ENCODE measurements at regions not wholly inside any gene's neighbourhood (a gene's known extent, or its start where the extent isn't known, plus 50 kb on each side); places are given as distances from the start of the nearest gene placed in this dataset.

DNA sequence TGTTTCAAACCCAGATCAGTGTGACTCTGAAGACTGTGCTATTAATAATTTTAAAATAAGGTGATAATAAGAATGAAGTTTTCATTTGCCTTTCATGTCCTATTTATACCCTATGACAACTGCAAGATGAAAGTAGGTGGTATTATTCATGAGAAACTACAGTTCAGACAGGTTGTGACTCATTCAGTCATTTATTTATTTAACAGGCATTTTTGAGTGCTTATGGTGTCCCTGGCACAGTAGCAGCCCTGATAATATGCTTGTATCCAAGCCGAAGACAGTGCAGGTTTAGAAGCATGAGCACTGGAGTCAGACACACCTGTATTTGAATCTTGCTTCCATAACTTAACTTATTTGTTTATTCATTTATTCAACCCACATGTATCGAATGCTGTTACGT lies 87.1 kb downstream of the FZD1 start:
- Histone ChIP-seq H3K9me2 (ENCODE audit: low read depth, low read length) (no peaks in the 10 kb centered on the region), H3K4me2 (ENCODE audit: low read length) (no peak overlapping the region), H4K20me1 (ENCODE audit: insufficient read depth, low read length) (no peaks in the 10 kb centered on the region), H3K9ac (ENCODE audit: low read length) (no peak overlapping the region), H3K27me3 (ENCODE audit: insufficient read depth, low read length) (no peaks in the 10 kb centered on the region), H3K27ac (ENCODE audit: low read depth, low read length, poor library complexity, severe bottlenecking) (no peak overlapping the region), H3K9me3 (ENCODE audit: low read length) (no peaks in the 10 kb centered on the region), H3K36me3 (ENCODE audit: insufficient read depth, low read length) (no peaks in the 10 kb centered on the region), H3K79me2 (ENCODE audit: insufficient read depth, low read length) (no peaks in the 10 kb centered on the region), H3F3A (ENCODE audit: insufficient read depth, low read length) (no peaks in the 10 kb centered on the region), H3K4me1 (ENCODE audit: insufficient read depth, low read length, severe bottlenecking) (peaks cover 53% of the 10 kb centered on the region), H3K4me3 (ENCODE audit: low read depth, low read length, poor library complexity, severe bottlenecking) (no peak overlapping the region), H2AFZ (ENCODE audit: low read length) (no peak overlapping the region)
- no peak for TF ChIP-seq EZH2 (IDR thresholded peaks at IDR 0.05; ENCODE audit: borderline replicate concordance, low read length)
- TF ChIP-seq, protein P1, sequence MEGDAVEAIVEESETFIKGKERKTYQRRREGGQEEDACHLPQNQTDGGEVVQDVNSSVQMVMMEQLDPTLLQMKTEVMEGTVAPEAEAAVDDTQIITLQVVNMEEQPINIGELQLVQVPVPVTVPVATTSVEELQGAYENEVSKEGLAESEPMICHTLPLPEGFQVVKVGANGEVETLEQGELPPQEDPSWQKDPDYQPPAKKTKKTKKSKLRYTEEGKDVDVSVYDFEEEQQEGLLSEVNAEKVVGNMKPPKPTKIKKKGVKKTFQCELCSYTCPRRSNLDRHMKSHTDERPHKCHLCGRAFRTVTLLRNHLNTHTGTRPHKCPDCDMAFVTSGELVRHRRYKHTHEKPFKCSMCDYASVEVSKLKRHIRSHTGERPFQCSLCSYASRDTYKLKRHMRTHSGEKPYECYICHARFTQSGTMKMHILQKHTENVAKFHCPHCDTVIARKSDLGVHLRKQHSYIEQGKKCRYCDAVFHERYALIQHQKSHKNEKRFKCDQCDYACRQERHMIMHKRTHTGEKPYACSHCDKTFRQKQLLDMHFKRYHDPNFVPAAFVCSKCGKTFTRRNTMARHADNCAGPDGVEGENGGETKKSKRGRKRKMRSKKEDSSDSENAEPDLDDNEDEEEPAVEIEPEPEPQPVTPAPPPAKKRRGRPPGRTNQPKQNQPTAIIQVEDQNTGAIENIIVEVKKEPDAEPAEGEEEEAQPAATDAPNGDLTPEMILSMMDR (IDR thresholded peaks at IDR 0.05; ENCODE audit: low read length), result no peak

GRCh38 chr7:91352091-91352490 lies 87.9 kb downstream of the FZD1 start:
- no peak overlapping the region for H3K4me2 ChIP-seq (ENCODE audit: low read length)
- TF ChIP-seq EZH2 (IDR thresholded peaks at IDR 0.05; ENCODE audit: borderline replicate concordance, low read length), result no peak
- TF ChIP-seq, protein P1 (IDR thresholded peaks at IDR 0.05; ENCODE audit: low read length), result no peak
- no peaks in the 10 kb centered on the region for H3K27me3 ChIP-seq (ENCODE audit: insufficient read depth, low read length)
- no peaks in the 10 kb centered on the region for H3F3A ChIP-seq (ENCODE audit: insufficient read depth, low read length)
- H3K9me2 ChIP-seq (ENCODE audit: low read depth, low read length), result no peaks in the 10 kb centered on the region
- H2AFZ ChIP-seq (ENCODE audit: low read length), result 0 out of 2 replicates have a peak overlapping the region, but pooled peaks have one; percentile 15
- no peaks in the 10 kb centered on the region for H3K36me3 ChIP-seq (ENCODE audit: insufficient read depth, low read length)
- no peaks in the 10 kb centered on the region for H3K79me2 ChIP-seq (ENCODE audit: insufficient read depth, low read length)
- H3K4me3 ChIP-seq (ENCODE audit: low read depth, low read length, poor library complexity, severe bottlenecking), result no peak overlapping the region
- H3K9ac ChIP-seq (ENCODE audit: low read length), result no peak overlapping the region
- no peaks in the 10 kb centered on the region for H4K20me1 ChIP-seq (ENCODE audit: insufficient read depth, low read length)
- H3K9me3 ChIP-seq (ENCODE audit: low read length), result no peaks in the 10 kb centered on the region
- H3K27ac ChIP-seq (ENCODE audit: low read depth, low read length, poor library complexity, severe bottlenecking), result no peak overlapping the region
- peaks cover 46% of the 10 kb centered on the region for H3K4me1 ChIP-seq (ENCODE audit: insufficient read depth, low read length, severe bottlenecking)

DNA sequence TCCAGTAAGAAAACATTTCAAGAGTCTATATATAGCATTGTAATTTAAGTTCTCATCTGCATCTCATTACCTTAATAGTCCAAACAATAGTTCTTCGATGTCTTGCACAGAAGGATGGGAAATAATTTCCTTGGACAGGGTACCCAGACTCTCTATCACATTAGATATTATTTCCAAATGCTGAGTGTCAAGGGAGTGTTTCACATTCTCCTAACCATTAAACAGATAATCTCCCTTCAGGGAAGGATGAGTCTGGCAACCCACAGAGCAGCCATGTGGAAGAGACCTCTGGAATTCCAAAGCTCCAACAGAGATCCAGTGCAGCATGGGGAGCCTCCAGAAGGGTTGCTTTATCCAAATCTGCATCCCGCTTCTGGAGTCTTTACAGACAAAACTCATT lies 89.6 kb downstream of the FZD1 start:
- Histone ChIP-seq H3K4me2 (ENCODE audit: low read length) (no peak overlapping the region), H3F3A (ENCODE audit: insufficient read depth, low read length) (no peaks in the 10 kb centered on the region), H3K79me2 (ENCODE audit: insufficient read depth, low read length) (no peaks in the 10 kb centered on the region), H3K4me3 (ENCODE audit: low read depth, low read length, poor library complexity, severe bottlenecking) (no peak overlapping the region), H3K4me1 (ENCODE audit: insufficient read depth, low read length, severe bottlenecking) (peaks cover 29% of the 10 kb centered on the region), H3K27ac (ENCODE audit: low read depth, low read length, poor library complexity, severe bottlenecking) (no peak overlapping the region), H3K9ac (ENCODE audit: low read length) (no peak overlapping the region), H3K27me3 (ENCODE audit: insufficient read depth, low read length) (no peaks in the 10 kb centered on the region), H3K9me3 (ENCODE audit: low read length) (no peaks in the 10 kb centered on the region), H2AFZ (ENCODE audit: low read length) (no peak overlapping the region), H4K20me1 (ENCODE audit: insufficient read depth, low read length) (no peaks in the 10 kb centered on the region), H3K9me2 (ENCODE audit: low read depth, low read length) (no peaks in the 10 kb centered on the region), H3K36me3 (ENCODE audit: insufficient read depth, low read length) (no peaks in the 10 kb centered on the region)
- TF ChIP-seq, protein P1 (IDR thresholded peaks at IDR 0.05; ENCODE audit: low read length), result no peak

All from OCI-LY1 (cell line).